A673 (cell line): ENCODE measurements at regions not wholly inside any gene's neighbourhood (a gene's known extent, or its start where the extent isn't known, plus 50 kb on each side); places are given as distances from the start of the nearest gene placed in this dataset.

Source experiments
- BruUV-seq: library from RNA; stranded (reverse); fragments of 400-500 nt; replicated peaks from 2 replicates; lab custom pipeline; 2021; lab: Mats Ljungman, UMichigan
- CTCF ChIA-PET: fragments of 300-600 bp; sonication (Branson Sonifier 250); formaldehyde crosslinking; loops from one replicate; lab custom pipeline; 2022; ENCODE audit warnings: antibody characterized with exemption; lab: Charles Lee
- POLR2A ChIA-PET: fragments of 300-600 bp; sonication (Branson Sonifier 250); formaldehyde crosslinking; loops from one replicate; lab custom pipeline; 2022; ENCODE audit warnings: antibody characterized with exemption; ENCODE audit not compliant: low non-redundant PET; lab: Charles Lee
- DNase-seq: peaks from one replicate; pipeline ENCODE4 v3.0.0-alpha.2; 2015; ENCODE audit warnings: low spot score
- H3K27ac ChIP-seq: fragments of 200-600 bp; sonication (generic); 2 replicates; pipeline ENCODE4 v1.5.1; 2016; ENCODE audit warnings: mixed run types, low read depth, mild to moderate bottlenecking, mixed read lengths, antibody characterized with exemption, low read length; ENCODE audit not compliant: poor library complexity, severe bottlenecking
- H3K27me3 ChIP-seq: fragments of 200-600 bp; sonication (generic); replicated peaks from 2 replicates; pipeline ENCODE4 v1.6.1; 2017; ENCODE audit warnings: mixed run types, low read depth, mild to moderate bottlenecking, mixed read lengths, antibody characterized with exemption, low read length; ENCODE audit not compliant: insufficient read depth, poor library complexity
- H3K36me3 ChIP-seq: fragments of 200-600 bp; sonication (generic); 2 replicates; pipeline ENCODE4 v1.6.1; 2016; ENCODE audit warnings: mixed run types, mild to moderate bottlenecking, mixed read lengths, antibody characterized with exemption, low read length; ENCODE audit not compliant: insufficient read depth, poor library complexity, severe bottlenecking
- H3K4me1 ChIP-seq: fragments of 200-600 bp; sonication (generic); 2 replicates; pipeline ENCODE4 v1.6.1; 2017; ENCODE audit warnings: mixed run types, mild to moderate bottlenecking, mixed read lengths, antibody characterized with exemption, low read length; ENCODE audit not compliant: insufficient read depth, poor library complexity, severe bottlenecking
- H3K4me3 ChIP-seq: fragments of 200-600 bp; sonication (generic); 2 replicates; pipeline ENCODE4 v1.5.1; 2016; ENCODE audit warnings: low read depth, mixed run types, mild to moderate bottlenecking, mixed read lengths, low read length; ENCODE audit not compliant: poor library complexity, severe bottlenecking
- H3K9me3 ChIP-seq: fragments of 200-600 bp; sonication (generic); 2 replicates; pipeline ENCODE4 v1.6.1; 2016; ENCODE audit warnings: mixed run types, low read depth, mild to moderate bottlenecking, mixed read lengths, antibody characterized with exemption, low read length; ENCODE audit not compliant: poor library complexity, severe bottlenecking
- EZH2 ChIP-seq: fragments of 200-600 bp; sonication (generic); IDR thresholded peaks from 2 replicates; pipeline ENCODE4 v1.6.1; 2017; ENCODE audit warnings: borderline replicate concordance, low read depth, mild to moderate bottlenecking, mixed read lengths, antibody characterized with exemption, low read length; ENCODE audit not compliant: poor library complexity, severe bottlenecking
- intact Hi-C: fragments of 100-400 bp; cut with micrococcal nuclease; formaldehyde crosslinking; loops from one replicate; pipeline ENCODE4 v1.10.0; 2022; ENCODE audit not compliant: unreplicated experiment
- TF ChIP-seq, protein P1 (sequence below): fragments of 300-800, 200-600 bp; sonication (generic); conservative IDR thresholded peaks from 2 replicates; pipeline ENCODE4 v1.5.1; 2017; ENCODE audit warnings: low read depth, mild to moderate bottlenecking, antibody characterized with exemption, low read length, moderate library complexity, mixed read lengths

DNA sequence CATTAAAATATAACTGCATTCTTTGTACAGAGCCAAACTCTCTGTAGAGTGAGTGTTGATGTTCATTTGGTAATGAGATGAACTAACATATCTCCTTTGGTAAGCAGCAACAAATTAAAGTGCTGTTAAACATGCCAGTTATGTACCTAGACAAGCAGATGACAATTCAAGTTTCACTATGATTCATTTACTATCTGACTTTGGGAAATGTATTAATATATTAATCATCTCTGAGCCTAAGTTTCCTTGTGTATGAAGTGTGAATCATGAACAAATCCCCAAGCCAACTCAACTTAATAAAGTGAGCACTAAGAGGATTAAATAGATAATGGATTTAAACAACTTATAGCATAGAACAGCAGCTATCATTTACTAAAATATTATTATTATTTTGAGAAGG lies 1044.2 kb downstream of the GLUD2 start:
- H3K4me3 ChIP-seq, result no peak overlapping the region
- H3K27ac ChIP-seq, result no peak overlapping the region
- peaks cover 4% of the 10 kb centered on the region for H3K9me3 ChIP-seq
- H3K27me3 ChIP-seq, result no peaks in the 10 kb centered on the region
- CTCF ChIA-PET, result no interaction called here
- H3K36me3 ChIP-seq, result no peaks in the 10 kb centered on the region
- TF ChIP-seq EZH2, result no peak
- TF ChIP-seq, protein P1, sequence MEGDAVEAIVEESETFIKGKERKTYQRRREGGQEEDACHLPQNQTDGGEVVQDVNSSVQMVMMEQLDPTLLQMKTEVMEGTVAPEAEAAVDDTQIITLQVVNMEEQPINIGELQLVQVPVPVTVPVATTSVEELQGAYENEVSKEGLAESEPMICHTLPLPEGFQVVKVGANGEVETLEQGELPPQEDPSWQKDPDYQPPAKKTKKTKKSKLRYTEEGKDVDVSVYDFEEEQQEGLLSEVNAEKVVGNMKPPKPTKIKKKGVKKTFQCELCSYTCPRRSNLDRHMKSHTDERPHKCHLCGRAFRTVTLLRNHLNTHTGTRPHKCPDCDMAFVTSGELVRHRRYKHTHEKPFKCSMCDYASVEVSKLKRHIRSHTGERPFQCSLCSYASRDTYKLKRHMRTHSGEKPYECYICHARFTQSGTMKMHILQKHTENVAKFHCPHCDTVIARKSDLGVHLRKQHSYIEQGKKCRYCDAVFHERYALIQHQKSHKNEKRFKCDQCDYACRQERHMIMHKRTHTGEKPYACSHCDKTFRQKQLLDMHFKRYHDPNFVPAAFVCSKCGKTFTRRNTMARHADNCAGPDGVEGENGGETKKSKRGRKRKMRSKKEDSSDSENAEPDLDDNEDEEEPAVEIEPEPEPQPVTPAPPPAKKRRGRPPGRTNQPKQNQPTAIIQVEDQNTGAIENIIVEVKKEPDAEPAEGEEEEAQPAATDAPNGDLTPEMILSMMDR, result no peak
- no peaks in the 10 kb centered on the region for H3K4me1 ChIP-seq
- POLR2A ChIA-PET, result no interaction called here
- BruUV-seq, result no TSS peak
- intact Hi-C loops, result no loop called here
- DNase-seq, result no peak

DNA sequence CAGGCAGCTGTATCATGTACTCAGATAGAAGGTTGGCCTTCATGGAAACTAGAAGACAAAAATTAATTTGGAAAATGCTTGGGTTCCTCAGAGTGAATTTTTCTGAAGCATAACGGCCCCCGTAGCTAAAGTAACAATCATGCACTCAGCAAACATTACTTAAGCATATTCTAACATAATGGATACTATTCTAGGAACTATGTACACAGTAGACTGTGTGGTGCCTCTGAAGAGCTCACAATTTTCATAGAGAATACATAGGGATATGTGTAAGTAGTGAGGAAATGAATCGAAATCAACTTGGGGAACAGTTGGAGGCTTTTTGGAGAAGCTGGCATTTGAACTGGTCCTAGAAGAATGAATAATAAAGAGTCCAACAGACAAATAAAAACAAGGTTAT lies 1045.0 kb downstream of the GLUD2 start:
- CTCF ChIA-PET, result interaction anchor here (0.6 kb wide), 1 partner anchor 507 kb away, joined by 5 read pairs; no protein-coding TSS in a partner anchor
- no peak for DNase-seq
- POLR2A ChIA-PET, result no interaction called here
- peaks cover 4% of the 10 kb centered on the region for H3K9me3 ChIP-seq
- no peaks in the 10 kb centered on the region for H3K36me3 ChIP-seq
- no peaks in the 10 kb centered on the region for H3K4me1 ChIP-seq
- H3K27ac ChIP-seq, result no peak overlapping the region
- intact Hi-C loops, result no loop called here
- H3K27me3 ChIP-seq, result no peaks in the 10 kb centered on the region
- no TSS peak for BruUV-seq
- TF ChIP-seq EZH2, result no peak
- TF ChIP-seq, protein P1, result no peak
- no peak overlapping the region for H3K4me3 ChIP-seq

DNA sequence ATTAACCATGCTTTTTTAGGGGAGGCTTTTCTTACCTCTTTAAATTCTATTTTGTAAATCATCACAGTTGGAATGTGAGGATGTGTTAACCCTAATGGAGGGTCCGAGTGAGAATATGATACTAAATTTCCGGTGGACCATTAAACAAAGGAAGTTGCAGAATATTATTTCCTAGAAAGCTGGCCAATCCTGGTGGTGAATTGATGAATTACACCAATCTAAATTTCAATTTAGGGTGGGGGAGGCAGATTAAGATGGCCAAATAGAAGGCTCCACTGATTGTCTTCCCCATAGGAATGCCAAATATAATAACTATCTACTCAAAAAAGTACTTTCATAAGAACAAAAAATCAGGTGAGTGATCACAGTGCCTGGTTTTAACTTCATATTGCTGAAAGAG lies 1045.6 kb downstream of the GLUD2 start:
- intact Hi-C loops, result no loop called here
- H3K27ac ChIP-seq, result no peak overlapping the region
- no peaks in the 10 kb centered on the region for H3K4me1 ChIP-seq
- H3K27me3 ChIP-seq, result no peaks in the 10 kb centered on the region
- POLR2A ChIA-PET, result no interaction called here
- no TSS peak for BruUV-seq
- CTCF ChIA-PET, result no interaction called here
- H3K4me3 ChIP-seq, result no peak overlapping the region
- peaks cover 4% of the 10 kb centered on the region for H3K9me3 ChIP-seq
- no peak for TF ChIP-seq EZH2
- TF ChIP-seq, protein P1, result 0 out of 2 replicates have a peak, but pooled peaks have one; percentile 8
- DNase-seq, result no peak
- H3K36me3 ChIP-seq, result no peaks in the 10 kb centered on the region
